ENCODE measurements at regions not wholly inside any gene's neighbourhood (a gene's known extent, or its start where the extent isn't known, plus 50 kb on each side); places are given as distances from the start of the nearest gene placed in this dataset.

DNA sequence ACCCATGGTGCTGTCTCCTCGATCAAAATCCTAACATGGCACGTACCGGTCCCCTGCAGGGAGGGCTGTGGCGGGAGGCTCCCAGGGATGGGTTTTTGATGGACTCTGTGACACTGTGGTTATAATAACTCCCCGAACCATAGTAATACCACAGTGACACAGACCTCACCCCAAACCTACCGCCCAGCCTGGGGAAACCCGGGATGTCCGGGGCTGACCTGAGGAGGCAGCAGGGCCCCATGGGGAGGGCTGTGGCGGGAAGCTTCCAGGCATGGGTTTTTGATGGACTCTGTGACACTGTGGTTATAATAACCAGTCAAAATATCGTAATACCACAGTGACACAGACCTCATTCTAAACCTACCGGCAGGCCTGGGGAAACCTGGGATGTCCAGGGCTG lies 378.0 kb downstream of the TMEM121 start:
- ChIA-PET CTCF (ENCODE audit: low intra/inter-chr PET ratio, low total read pairs) (no interaction called here), POLR2A (no interaction called here)
- Histone ChIP-seq H3K4me2 (ENCODE audit: low read depth, low read length) (no peak overlapping the region), H3K36me3 (replicated peaks in 1 of 2; ENCODE audit: control insufficient read depth in 1 of 2, insufficient read depth in 2 of 2, low read length in 2 of 2) (no peaks in the 10 kb centered on the region), H3K27ac (ENCODE audit: extremely low read length, insufficient read depth, low read length) (no peak overlapping the region), H3K27me3 (ENCODE audit: control insufficient read depth in 1 of 2, insufficient read depth in 2 of 2, low read length in 2 of 2) (peaks cover 0 to 6% of the 10 kb centered on the region in 2 experiments; a peak in 3 of 5 replicates), H3K79me2 (ENCODE audit: insufficient read depth, low read length) (no peaks in the 10 kb centered on the region), H3K9me3 (ENCODE audit: low read length) (no peaks in the 10 kb centered on the region), H3K4me3 (replicated peaks in 1 of 3; ENCODE audit: insufficient read depth in 1 of 3, low read depth in 2 of 3, low read length in 3 of 3) (no peak overlapping the region), H3K9ac (ENCODE audit: insufficient read depth, low read depth, low read length) (no peak overlapping the region), H2AFZ (ENCODE audit: low read length) (no peak overlapping the region), H3K4me1 (ENCODE audit: insufficient read depth, low read length) (no peaks in the 10 kb centered on the region), H4K20me1 (ENCODE audit: insufficient read depth, low read length) (no peaks in the 10 kb centered on the region)
- in situ Hi-C loops (cut with HindIII; ENCODE audit: extremely low pct_ligation_motif_present, low pct_unique_long_range_greater_than_20kb) = no loop called here
- TF ChIP-seq KLF11 (CRISPR knock-in tag; IDR thresholded peaks at IDR 0.05) (no peak), ZNF335 (CRISPR knock-in tag; IDR thresholded peaks at IDR 0.05) (no peak), SOX6 (IDR thresholded peaks at IDR 0.05) (no peak), SOX6 (CRISPR knock-in tag; IDR thresholded peaks at IDR 0.05) (no peak), ZFYVE20 (CRISPR knock-in tag; IDR thresholded peaks at IDR 0.05; ENCODE audit: borderline replicate concordance, low read depth) (no peak), PITX1 (CRISPR knock-in tag; IDR thresholded peaks at IDR 0.05) (no peak), ZSCAN9 (CRISPR knock-in tag; IDR thresholded peaks at IDR 0.05; ENCODE audit: borderline replicate concordance) (no peak)
- 0% methylated on average over 4 of the region's 11 CpGs for WGBS (ENCODE audit: low lambda C conversion rate)
- no TSS peak for BruUV-seq (replicated peaks)
- intact Hi-C loops (cut with micrococcal nuclease; ENCODE audit: unreplicated experiment) = no loop called here
- DNase-seq (ENCODE audit: low spot score) (no peak), FAIRE-seq (no peak), ATAC-seq (no peak)

DNA sequence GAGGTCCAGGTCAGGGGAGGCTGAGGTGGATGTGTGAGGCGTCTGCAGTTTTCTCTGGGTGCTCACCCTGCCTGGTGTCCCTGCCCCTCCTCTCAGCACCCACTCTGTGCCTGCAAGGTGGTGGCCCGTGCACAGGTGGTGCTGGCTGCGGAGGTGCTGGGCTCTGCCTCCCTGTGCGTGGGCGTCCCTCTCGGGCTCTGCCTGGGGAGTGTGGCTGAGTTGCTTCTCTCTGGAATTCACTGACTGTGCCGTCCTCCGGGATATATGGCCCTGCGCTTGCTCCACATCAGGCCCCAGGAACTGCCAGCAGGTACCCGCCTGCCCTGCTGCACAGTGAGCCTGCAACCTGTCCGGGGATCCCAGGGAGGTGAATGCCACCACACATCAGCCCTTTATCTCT lies 379.1 kb downstream of the TMEM121 start:
- no peaks in the 10 kb centered on the region for H3K4me1 ChIP-seq (ENCODE audit: insufficient read depth, low read length)
- FAIRE-seq (no peak), DNase-seq (ENCODE audit: low spot score) (no peak), ATAC-seq (no peak)
- H3K4me3 ChIP-seq (replicated peaks in 1 of 3; ENCODE audit: insufficient read depth in 1 of 3, low read depth in 2 of 3, low read length in 3 of 3) = no peak overlapping the region
- H3K4me2 ChIP-seq (ENCODE audit: low read depth, low read length) = no peak overlapping the region
- no peaks in the 10 kb centered on the region for H3K36me3 ChIP-seq (replicated peaks in 1 of 2; ENCODE audit: control insufficient read depth in 1 of 2, insufficient read depth in 2 of 2, low read length in 2 of 2)
- ChIA-PET POLR2A (no interaction called here), CTCF (ENCODE audit: low intra/inter-chr PET ratio, low total read pairs) (no interaction called here)
- no peaks in the 10 kb centered on the region for H4K20me1 ChIP-seq (ENCODE audit: insufficient read depth, low read length)
- no peak overlapping the region for H3K9ac ChIP-seq (ENCODE audit: insufficient read depth, low read depth, low read length)
- no TSS peak for BruUV-seq (replicated peaks)
- no peaks in the 10 kb centered on the region for H3K9me3 ChIP-seq (ENCODE audit: low read length)
- in situ Hi-C loops (cut with HindIII; ENCODE audit: extremely low pct_ligation_motif_present, low pct_unique_long_range_greater_than_20kb) = no loop called here
- TF ChIP-seq, protein P1, sequence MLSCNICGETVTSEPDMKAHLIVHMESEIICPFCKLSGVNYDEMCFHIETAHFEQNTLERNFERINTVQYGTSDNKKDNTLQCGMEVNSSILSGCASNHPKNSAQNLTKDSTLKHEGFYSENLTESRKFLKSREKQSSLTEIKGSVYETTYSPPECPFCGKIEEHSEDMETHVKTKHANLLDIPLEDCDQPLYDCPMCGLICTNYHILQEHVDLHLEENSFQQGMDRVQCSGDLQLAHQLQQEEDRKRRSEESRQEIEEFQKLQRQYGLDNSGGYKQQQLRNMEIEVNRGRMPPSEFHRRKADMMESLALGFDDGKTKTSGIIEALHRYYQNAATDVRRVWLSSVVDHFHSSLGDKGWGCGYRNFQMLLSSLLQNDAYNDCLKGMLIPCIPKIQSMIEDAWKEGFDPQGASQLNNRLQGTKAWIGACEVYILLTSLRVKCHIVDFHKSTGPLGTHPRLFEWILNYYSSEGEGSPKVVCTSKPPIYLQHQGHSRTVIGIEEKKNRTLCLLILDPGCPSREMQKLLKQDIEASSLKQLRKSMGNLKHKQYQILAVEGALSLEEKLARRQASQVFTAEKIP (CRISPR knock-in tag; IDR thresholded peaks at IDR 0.05; ENCODE audit: borderline replicate concordance) = no peak
- no peak for TF ChIP-seq ZNF761 (CRISPR knock-in tag; conservative IDR thresholded peaks at IDR 0.05)
- TF ChIP-seq, protein P2, sequence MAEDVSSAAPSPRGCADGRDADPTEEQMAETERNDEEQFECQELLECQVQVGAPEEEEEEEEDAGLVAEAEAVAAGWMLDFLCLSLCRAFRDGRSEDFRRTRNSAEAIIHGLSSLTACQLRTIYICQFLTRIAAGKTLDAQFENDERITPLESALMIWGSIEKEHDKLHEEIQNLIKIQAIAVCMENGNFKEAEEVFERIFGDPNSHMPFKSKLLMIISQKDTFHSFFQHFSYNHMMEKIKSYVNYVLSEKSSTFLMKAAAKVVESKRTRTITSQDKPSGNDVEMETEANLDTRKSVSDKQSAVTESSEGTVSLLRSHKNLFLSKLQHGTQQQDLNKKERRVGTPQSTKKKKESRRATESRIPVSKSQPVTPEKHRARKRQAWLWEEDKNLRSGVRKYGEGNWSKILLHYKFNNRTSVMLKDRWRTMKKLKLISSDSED (CRISPR knock-in tag; IDR thresholded peaks at IDR 0.05) = no peak
- TF ChIP-seq ZNF335 (CRISPR knock-in tag; IDR thresholded peaks at IDR 0.05) = no peak
- TF ChIP-seq CREB1 (IDR thresholded peaks at IDR 0.05) = no peak
- TF ChIP-seq CREB1 (CRISPR knock-in tag; IDR thresholded peaks at IDR 0.05) = no peak
- TF ChIP-seq ZFP36L1 (CRISPR knock-in tag; IDR thresholded peaks at IDR 0.05) = no peak
- TF ChIP-seq ZNF550 (CRISPR knock-in tag; IDR thresholded peaks at IDR 0.05; ENCODE audit: borderline replicate concordance) = no peak
- TF ChIP-seq ETV6 (CRISPR knock-in tag; conservative IDR thresholded peaks at IDR 0.05) = no peak
- intact Hi-C loops (cut with micrococcal nuclease; ENCODE audit: unreplicated experiment) = no loop called here
- no peak overlapping the region for H3K27ac ChIP-seq (ENCODE audit: extremely low read length, insufficient read depth, low read length)
- H3K27me3 ChIP-seq (ENCODE audit: control insufficient read depth in 1 of 2, insufficient read depth in 2 of 2, low read length in 2 of 2) = peaks cover 2 to 11% of the 10 kb centered on the region in 2 experiments; a peak in 4 of 5 replicates
- H2AFZ ChIP-seq (ENCODE audit: low read length) = no peak overlapping the region
- no peaks in the 10 kb centered on the region for H3K79me2 ChIP-seq (ENCODE audit: insufficient read depth, low read length)
- WGBS (ENCODE audit: low lambda C conversion rate) = 0% methylated on average over 1 of the region's 11 CpGs

Measured in HepG2 (cell line).